RWPE1 (cell line): ENCODE measurements at regions not wholly inside any gene's neighbourhood (a gene's known extent, or its start where the extent isn't known, plus 50 kb on each side); places are given as distances from the start of the nearest gene placed in this dataset.
A peak's percentile ranks its signal among the peaks of the same experiment; 100 is the strongest.

Experiments used
- CTCF ChIA-PET: fragments of 350-600 bp; sonication (Branson Sonifier 250); formaldehyde crosslinking; extraction: SDS; loops from one replicate; lab custom pipeline; 2021; lab: Yijun Ruan, JAX
- POLR2A ChIA-PET: fragments of 400-600 bp; formaldehyde crosslinking; extraction: SDS; loops from one replicate; lab custom pipeline; 2020; ENCODE audit warnings: antibody characterized with exemption; ENCODE audit not compliant: low non-redundant PET; lab: Yijun Ruan, JAX
- DNase-seq: peaks from one replicate; pipeline ENCODE4 v3.0.0; 2012; ENCODE audit warnings: low spot score
- H3K27ac ChIP-seq: fragments of 450-650 bp; 2 replicates; pipeline ENCODE4 v1.5.1; 2017
- TF ChIP-seq, protein P1 (sequence below): fragments of 450-650 bp; conservative IDR thresholded peaks from 2 replicates; pipeline ENCODE4 v1.5.1; 2017; ENCODE audit warnings: low read depth, mild to moderate bottlenecking

DNA sequence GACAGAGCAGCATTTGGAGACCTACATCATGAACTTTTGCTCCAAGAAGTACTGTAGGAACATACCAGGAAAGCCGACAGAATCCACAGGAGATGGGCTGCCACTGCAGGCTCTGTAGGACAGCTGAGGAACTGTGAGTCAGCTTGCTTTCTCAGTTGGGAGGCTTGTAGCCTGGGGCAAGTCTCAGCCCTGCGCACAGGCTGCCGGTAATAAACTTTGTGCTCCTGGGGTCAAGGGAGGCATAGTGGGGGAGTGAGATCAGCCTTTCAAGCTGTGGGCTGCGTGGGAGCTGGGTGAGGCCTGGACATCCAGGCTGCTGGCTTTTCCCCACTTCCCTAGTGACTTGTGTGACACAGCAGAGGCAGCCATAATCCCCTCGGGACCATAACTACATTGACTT is 718.0 kb upstream of the CDH10 start:
- POLR2A ChIA-PET, result no interaction called here
- CTCF ChIA-PET, result no interaction called here
- DNase-seq, result peak; percentile 5
- TF ChIP-seq, protein P1, sequence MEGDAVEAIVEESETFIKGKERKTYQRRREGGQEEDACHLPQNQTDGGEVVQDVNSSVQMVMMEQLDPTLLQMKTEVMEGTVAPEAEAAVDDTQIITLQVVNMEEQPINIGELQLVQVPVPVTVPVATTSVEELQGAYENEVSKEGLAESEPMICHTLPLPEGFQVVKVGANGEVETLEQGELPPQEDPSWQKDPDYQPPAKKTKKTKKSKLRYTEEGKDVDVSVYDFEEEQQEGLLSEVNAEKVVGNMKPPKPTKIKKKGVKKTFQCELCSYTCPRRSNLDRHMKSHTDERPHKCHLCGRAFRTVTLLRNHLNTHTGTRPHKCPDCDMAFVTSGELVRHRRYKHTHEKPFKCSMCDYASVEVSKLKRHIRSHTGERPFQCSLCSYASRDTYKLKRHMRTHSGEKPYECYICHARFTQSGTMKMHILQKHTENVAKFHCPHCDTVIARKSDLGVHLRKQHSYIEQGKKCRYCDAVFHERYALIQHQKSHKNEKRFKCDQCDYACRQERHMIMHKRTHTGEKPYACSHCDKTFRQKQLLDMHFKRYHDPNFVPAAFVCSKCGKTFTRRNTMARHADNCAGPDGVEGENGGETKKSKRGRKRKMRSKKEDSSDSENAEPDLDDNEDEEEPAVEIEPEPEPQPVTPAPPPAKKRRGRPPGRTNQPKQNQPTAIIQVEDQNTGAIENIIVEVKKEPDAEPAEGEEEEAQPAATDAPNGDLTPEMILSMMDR, result no peak
- H3K27ac ChIP-seq, result no peak overlapping the region

DNA sequence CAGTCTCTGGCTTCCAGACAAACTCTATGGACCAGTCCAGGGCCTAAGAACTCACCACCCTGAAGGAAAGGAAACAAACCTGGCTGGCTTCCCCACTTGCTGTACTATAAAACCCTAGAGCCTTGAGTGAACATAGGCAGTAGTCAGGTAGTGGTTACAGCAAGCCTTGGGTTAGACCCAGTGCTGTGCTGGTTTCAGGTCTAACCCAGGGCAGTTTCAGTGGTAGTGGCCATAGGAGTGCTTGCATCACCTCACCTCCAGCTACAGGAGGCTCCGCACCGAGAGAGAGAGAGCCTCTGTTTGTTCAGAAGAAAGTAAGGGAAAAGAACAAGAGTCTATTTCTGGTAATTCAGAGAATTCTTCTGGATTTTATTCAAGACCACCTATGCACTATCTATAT is 714.1 kb upstream of the CDH10 start:
- no peak for DNase-seq
- ChIA-PET CTCF (no interaction called here), POLR2A (no interaction called here)
- H3K27ac ChIP-seq, result no peak overlapping the region
- TF ChIP-seq, protein P1, result no peak

DNA sequence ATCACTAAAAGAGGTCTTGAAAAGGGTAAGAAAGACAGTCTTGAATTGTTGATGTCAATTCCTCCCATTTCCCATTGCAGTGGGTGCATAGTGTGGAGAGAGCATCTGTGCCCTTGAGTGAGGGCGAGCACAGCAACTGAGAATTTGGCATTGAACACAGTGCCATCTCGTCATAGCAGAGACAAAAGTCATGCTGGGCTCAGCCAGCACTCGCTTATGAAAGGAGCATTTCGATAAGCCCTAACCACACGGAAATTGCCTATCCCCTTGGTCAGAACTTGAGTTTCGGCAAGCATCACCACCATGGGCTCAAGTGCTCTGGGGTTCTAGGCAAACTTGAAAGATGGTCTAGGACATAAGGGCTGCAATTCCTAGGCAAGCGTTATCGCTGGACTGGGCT is 712.8 kb upstream of the CDH10 start:
- POLR2A ChIA-PET, result no interaction called here
- CTCF ChIA-PET, result no interaction called here
- DNase-seq, result no peak
- H3K27ac ChIP-seq, result no peak overlapping the region
- TF ChIP-seq, protein P1, result no peak

DNA sequence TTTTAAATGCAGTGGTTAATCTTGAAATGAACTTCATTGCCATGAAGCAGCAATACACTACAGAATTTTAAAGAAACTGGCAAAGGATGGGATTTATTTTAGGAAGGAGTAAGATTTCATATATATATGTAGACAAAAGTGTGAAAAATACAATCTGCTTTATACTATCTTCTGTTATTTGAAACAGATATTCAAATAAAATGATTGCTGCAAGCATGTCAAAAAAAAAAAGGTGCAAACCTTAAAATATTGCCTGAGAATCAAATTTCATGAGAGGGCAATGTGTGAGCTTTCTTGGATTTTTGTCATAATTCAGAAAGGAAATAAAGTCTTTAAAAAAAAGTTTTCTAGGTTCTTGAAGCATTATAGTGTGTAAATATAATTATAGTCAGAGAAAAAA is 705.0 kb upstream of the CDH10 start:
- TF ChIP-seq, protein P1, result no peak
- no peak overlapping the region for H3K27ac ChIP-seq
- no peak for DNase-seq
- POLR2A ChIA-PET, result no interaction called here
- CTCF ChIA-PET, result interaction anchor here (0.6 kb wide), 1 partner anchor 417 kb away, joined by 4 read pairs; no protein-coding TSS in a partner anchor

DNA sequence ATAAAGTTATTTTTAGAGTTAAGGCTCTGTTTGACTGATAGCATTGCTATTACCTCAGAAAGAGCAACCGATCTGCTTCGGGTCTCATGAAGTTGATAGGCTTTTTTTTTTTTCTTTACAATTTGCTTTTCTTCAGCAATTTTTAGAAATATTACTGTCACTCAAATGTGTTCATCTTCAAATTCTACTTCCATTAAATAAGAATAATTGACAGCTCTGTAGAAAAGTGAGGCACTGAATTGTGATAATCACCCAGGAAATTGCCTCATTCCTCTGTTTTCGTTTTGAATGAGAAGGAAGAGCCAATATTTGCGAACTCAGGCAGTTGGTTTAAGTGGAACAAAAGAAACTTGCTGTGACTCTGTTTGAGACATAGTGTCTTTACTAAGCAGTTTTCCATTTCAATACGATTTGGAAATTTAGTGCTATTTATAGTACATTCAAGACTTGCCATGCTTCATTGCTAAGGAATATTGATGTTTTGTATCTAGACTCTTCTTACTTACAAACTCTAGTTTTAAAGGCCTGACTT is 700.5 kb upstream of the CDH10 start:
- no peak overlapping the region for H3K27ac ChIP-seq
- DNase-seq, result no peak
- ChIA-PET CTCF (no interaction called here), POLR2A (no interaction called here)
- TF ChIP-seq, protein P1, result no peak

DNA sequence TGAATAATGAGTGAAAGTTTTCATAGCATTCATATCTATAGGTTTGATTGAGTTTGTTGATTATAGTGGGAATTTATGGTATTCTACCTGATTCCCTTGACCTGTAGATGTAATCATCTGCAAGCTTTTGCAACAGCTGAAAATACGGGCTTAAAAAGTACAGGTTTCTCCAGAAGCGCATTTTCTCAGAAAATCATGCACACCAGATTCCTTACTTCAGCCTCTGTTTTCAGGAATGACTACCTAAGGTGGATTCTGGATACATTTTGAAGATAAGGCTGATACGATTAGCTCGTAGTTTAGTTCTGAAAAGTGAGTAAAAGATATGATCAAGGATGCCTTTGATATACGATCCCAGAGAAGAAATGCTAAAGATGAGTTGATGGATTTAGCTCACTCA is 694.8 kb upstream of the CDH10 start:
- no peak for DNase-seq
- TF ChIP-seq, protein P1, result no peak
- ChIA-PET CTCF (interaction anchor here (0.6 kb wide), 1 partner anchor 362 kb away, joined by 3 read pairs; no protein-coding TSS in a partner anchor), POLR2A (no interaction called here)
- no peak overlapping the region for H3K27ac ChIP-seq
